ENCODE measurements at regions not wholly inside any gene's neighbourhood (a gene's known extent, or its start where the extent isn't known, plus 50 kb on each side); places are given as distances from the start of the nearest gene placed in this dataset.

GRCh38 chr14:26138764-26139445 lies 458.9 kb downstream of the NOVA1 start:
- DNase-seq = no peak
- peaks cover 2 to 40% (median 5%) of the 10 kb centered on the region in 7 donors for H3K9me3 Mint-ChIP-seq
- no peaks in the 10 kb centered on the region for H3K27me3 ChIP-seq (ENCODE audit: control insufficient read depth, insufficient read depth, low read length)
- H3K9me3 ChIP-seq (ENCODE audit: control insufficient read depth in 2 of 2, low read length in 2 of 2) = peaks cover 5 to 12% of the 10 kb centered on the region in 2 experiments
- H3K36me3 Mint-ChIP-seq = no peaks in the 10 kb centered on the region
- H3K4me1 ChIP-seq (ENCODE audit: control insufficient read depth, insufficient read depth, low read length, poor library complexity, severe bottlenecking) = no peaks in the 10 kb centered on the region
- no peaks in the 10 kb centered on the region for H3K27me3 Mint-ChIP-seq
- H3K4me3 ChIP-seq (ENCODE audit: low read depth, low read length) = no peak overlapping the region
- no peak overlapping the region for H3K27ac Mint-ChIP-seq
- no peak overlapping the region for H3K4me3 Mint-ChIP-seq
- ATAC-seq (ENCODE audit: low read depth in 2 of 2) = no peak
- H3K27ac ChIP-seq (ENCODE audit: insufficient read depth, low read length, poor library complexity, severe bottlenecking) = no peak overlapping the region
- H3K4me1 Mint-ChIP-seq = no peaks in the 10 kb centered on the region
- no peaks in the 10 kb centered on the region for H3K36me3 ChIP-seq (ENCODE audit: control insufficient read depth, insufficient read depth, low read length)

GRCh38 chr14:26137161-26137560 lies 460.7 kb downstream of the NOVA1 start:
- H3K27me3 ChIP-seq (ENCODE audit: control insufficient read depth, insufficient read depth, low read length) = no peaks in the 10 kb centered on the region
- peaks cover 5 to 12% of the 10 kb centered on the region in 2 experiments for H3K9me3 ChIP-seq (ENCODE audit: control insufficient read depth in 2 of 2, low read length in 2 of 2)
- no peaks in the 10 kb centered on the region for H3K27me3 Mint-ChIP-seq
- no peaks in the 10 kb centered on the region for H3K4me1 Mint-ChIP-seq
- no peak overlapping the region for H3K27ac ChIP-seq (ENCODE audit: insufficient read depth, low read length, poor library complexity, severe bottlenecking)
- no peak overlapping the region for H3K27ac Mint-ChIP-seq
- H3K9me3 Mint-ChIP-seq = peaks cover 2 to 38% (median 5%) of the 10 kb centered on the region in 7 donors
- DNase-seq (no peak), ATAC-seq (ENCODE audit: low read depth in 2 of 2) (no peak)
- no peaks in the 10 kb centered on the region for H3K36me3 Mint-ChIP-seq
- H3K4me3 ChIP-seq (ENCODE audit: low read depth, low read length) = no peak overlapping the region
- no peak overlapping the region for H3K4me3 Mint-ChIP-seq
- H3K4me1 ChIP-seq (ENCODE audit: control insufficient read depth, insufficient read depth, low read length, poor library complexity, severe bottlenecking) = no peaks in the 10 kb centered on the region
- no peaks in the 10 kb centered on the region for H3K36me3 ChIP-seq (ENCODE audit: control insufficient read depth, insufficient read depth, low read length)

GRCh38 chr14:26132061-26132645 lies 465.7 kb downstream of the NOVA1 start:
- Mint-ChIP-seq H3K9me3 (peaks cover 0 to 27% (median 9%) of the 10 kb centered on the region in 7 donors), H3K4me1 (no peaks in the 10 kb centered on the region), H3K4me3 (no peak overlapping the region), H3K27ac (no peak overlapping the region), H3K27me3 (no peaks in the 10 kb centered on the region), H3K36me3 (no peaks in the 10 kb centered on the region)
- no peak for ATAC-seq (ENCODE audit: low read depth in 2 of 2)
- Histone ChIP-seq H3K4me3 (ENCODE audit: low read depth, low read length) (no peak overlapping the region), H3K4me1 (ENCODE audit: control insufficient read depth, insufficient read depth, low read length, poor library complexity, severe bottlenecking) (no peaks in the 10 kb centered on the region), H3K27ac (ENCODE audit: insufficient read depth, low read length, poor library complexity, severe bottlenecking) (no peak overlapping the region), H3K27me3 (ENCODE audit: control insufficient read depth, insufficient read depth, low read length) (no peaks in the 10 kb centered on the region), H3K9me3 (ENCODE audit: control insufficient read depth in 2 of 2, low read length in 2 of 2) (peaks cover 5 to 14% of the 10 kb centered on the region in 2 experiments), H3K36me3 (ENCODE audit: control insufficient read depth, insufficient read depth, low read length) (no peaks in the 10 kb centered on the region)
- DNase-seq = no peak

- Histone ChIP-seq H3K27ac (ENCODE audit: insufficient read depth, low read length, poor library complexity, severe bottlenecking) (no peak overlapping the region), H3K9me3 (ENCODE audit: control insufficient read depth in 2 of 2, low read length in 2 of 2) (peaks cover 3 to 17% of the 10 kb centered on the region in 2 experiments), H3K4me1 (ENCODE audit: control insufficient read depth, insufficient read depth, low read length, poor library complexity, severe bottlenecking) (no peaks in the 10 kb centered on the region), H3K27me3 (ENCODE audit: control insufficient read depth, insufficient read depth, low read length) (no peaks in the 10 kb centered on the region), H3K36me3 (ENCODE audit: control insufficient read depth, insufficient read depth, low read length) (no peaks in the 10 kb centered on the region), H3K4me3 (ENCODE audit: low read depth, low read length) (no peak overlapping the region)
- Mint-ChIP-seq H3K4me3 (no peak overlapping the region), H3K27me3 (no peaks in the 10 kb centered on the region), H3K27ac (no peak overlapping the region), H3K4me1 (no peaks in the 10 kb centered on the region), H3K36me3 (no peaks in the 10 kb centered on the region), H3K9me3 (peaks cover 0 to 19% (median 7%) of the 10 kb centered on the region in 7 donors)
- DNase-seq = no peak
- ATAC-seq (ENCODE audit: low read depth in 2 of 2) = no peak
These were observed 467.1 kb downstream of the NOVA1 start for GRCh38 chr14:26130690-26131089.

- DNase-seq = no peak
- Histone ChIP-seq H3K27ac (ENCODE audit: insufficient read depth, low read length, poor library complexity, severe bottlenecking) (no peak overlapping the region), H3K36me3 (ENCODE audit: control insufficient read depth, insufficient read depth, low read length) (no peaks in the 10 kb centered on the region), H3K4me3 (ENCODE audit: low read depth, low read length) (no peak overlapping the region), H3K4me1 (ENCODE audit: control insufficient read depth, insufficient read depth, low read length, poor library complexity, severe bottlenecking) (no peaks in the 10 kb centered on the region), H3K9me3 (ENCODE audit: control insufficient read depth in 2 of 2, low read length in 2 of 2) (peaks cover 0 to 17% of the 10 kb centered on the region in 2 experiments), H3K27me3 (ENCODE audit: control insufficient read depth, insufficient read depth, low read length) (no peaks in the 10 kb centered on the region)
- no peak overlapping the region for H3K4me3 Mint-ChIP-seq
- no peaks in the 10 kb centered on the region for H3K27me3 Mint-ChIP-seq
- no peak for ATAC-seq (ENCODE audit: low read depth in 2 of 2)
- no peak overlapping the region for H3K27ac Mint-ChIP-seq
- peaks cover 0 to 18% (median 7%) of the 10 kb centered on the region in 7 donors for H3K9me3 Mint-ChIP-seq
- H3K36me3 Mint-ChIP-seq = no peaks in the 10 kb centered on the region
- H3K4me1 Mint-ChIP-seq = no peaks in the 10 kb centered on the region
These were observed 468.7 kb downstream of the NOVA1 start for GRCh38 chr14:26128931-26129671.

GRCh38 chr14:26124896-26125438 lies 472.9 kb downstream of the NOVA1 start:
- no peak overlapping the region for H3K27ac ChIP-seq (ENCODE audit: insufficient read depth, low read length, poor library complexity, severe bottlenecking)
- peak overlapping the region in 1 of 3 donors; percentile 50 for H3K27ac Mint-ChIP-seq
- DNase-seq (no peak), ATAC-seq (ENCODE audit: low read depth in 2 of 2) (no peak)
- H3K36me3 ChIP-seq (ENCODE audit: control insufficient read depth, insufficient read depth, low read length) = no peaks in the 10 kb centered on the region
- no peaks in the 10 kb centered on the region for H3K4me1 Mint-ChIP-seq
- no peaks in the 10 kb centered on the region for H3K27me3 Mint-ChIP-seq
- no peaks in the 10 kb centered on the region for H3K36me3 Mint-ChIP-seq
- H3K9me3 Mint-ChIP-seq = peaks cover 0 to 18% (median 6%) of the 10 kb centered on the region in 7 donors
- H3K4me1 ChIP-seq (ENCODE audit: control insufficient read depth, insufficient read depth, low read length, poor library complexity, severe bottlenecking) = no peaks in the 10 kb centered on the region
- H3K4me3 Mint-ChIP-seq = no peak overlapping the region
- H3K27me3 ChIP-seq (ENCODE audit: control insufficient read depth, insufficient read depth, low read length) = no peaks in the 10 kb centered on the region
- H3K9me3 ChIP-seq (ENCODE audit: control insufficient read depth in 2 of 2, low read length in 2 of 2) = peaks cover 2 to 24% of the 10 kb centered on the region in 2 experiments
- no peak overlapping the region for H3K4me3 ChIP-seq (ENCODE audit: low read depth, low read length)

- Mint-ChIP-seq H3K27ac (no peak overlapping the region), H3K27me3 (no peaks in the 10 kb centered on the region), H3K9me3 (peaks cover 0 to 18% (median 6%) of the 10 kb centered on the region in 7 donors), H3K4me1 (no peaks in the 10 kb centered on the region), H3K4me3 (no peak overlapping the region), H3K36me3 (no peaks in the 10 kb centered on the region)
- ATAC-seq (ENCODE audit: low read depth in 2 of 2) (no peak), DNase-seq (no peak)
- H3K36me3 ChIP-seq (ENCODE audit: control insufficient read depth, insufficient read depth, low read length) = no peaks in the 10 kb centered on the region
- no peak overlapping the region for H3K4me3 ChIP-seq (ENCODE audit: low read depth, low read length)
- H3K4me1 ChIP-seq (ENCODE audit: control insufficient read depth, insufficient read depth, low read length, poor library complexity, severe bottlenecking) = no peaks in the 10 kb centered on the region
- H3K9me3 ChIP-seq (ENCODE audit: control insufficient read depth in 2 of 2, low read length in 2 of 2) = peaks cover 2 to 16% of the 10 kb centered on the region in 2 experiments
- no peaks in the 10 kb centered on the region for H3K27me3 ChIP-seq (ENCODE audit: control insufficient read depth, insufficient read depth, low read length)
- no peak overlapping the region for H3K27ac ChIP-seq (ENCODE audit: insufficient read depth, low read length, poor library complexity, severe bottlenecking)
These were observed 474.4 kb downstream of the NOVA1 start for GRCh38 chr14:26123459-26123858.

Measured in CD4-positive, CD25-positive, alpha-beta regulatory T cell (primary cell).